A549 (cell line): ENCODE measurements at regions not wholly inside any gene's neighbourhood (a gene's known extent, or its start where the extent isn't known, plus 50 kb on each side); places are given as distances from the start of the nearest gene placed in this dataset.

Experiments
- ATAC-seq, 2 experiments: fragments of 200-7000 bp in 1 of 2; fragments of >200 bp in 1 of 2; cut with Nextera tagmentation in 1 of 2; cut with Tn5 transposase in 1 of 2; 3 replicates each; pipeline versions ENCODE4 v1.8.0 to v1.9.1; 2018 to 2020; ENCODE audit warnings: mild to moderate bottlenecking in 1 of 2, moderate library complexity in 1 of 2
- CTCF ChIA-PET: fragments of 300-600 bp; sonication (Branson Sonifier 250); formaldehyde crosslinking; extraction: SDS; loops from one replicate; lab custom pipeline; 2021; ENCODE audit warnings: antibody characterized with exemption, inconsistent platforms; lab: Yijun Ruan, JAX
- POLR2A ChIA-PET: fragments of 350-600 bp; formaldehyde crosslinking; extraction: SDS; loops from one replicate; lab custom pipeline; 2021; ENCODE audit warnings: antibody characterized with exemption, inconsistent platforms; lab: Yijun Ruan, JAX
- DNase-seq, 2 experiments: peaks; one replicate each; pipeline versions ENCODE4 v3.0.0 to v3.0.0-alpha.2; 2011 to 2016; ENCODE audit warnings: low read depth in 1 of 2, low spot score in 1 of 2
- FAIRE-seq: peaks from 2 replicates; lab custom pipeline; 2011; peaks lifted over from hg19 to GRCh38; lab: Jason Lieb, UNC
- H3K27ac ChIP-seq, 2 experiments: fragments of >200 bp; sonication (Bioruptor Twin); formaldehyde crosslinking; 3 replicates each; pipeline ENCODE4 v1.5.1; 2016 to 2017
- H3K4me1 ChIP-seq: fragments of >200 bp; sonication (Bioruptor Twin); formaldehyde crosslinking; 3 replicates; pipeline ENCODE4 v1.6.1; 2016
- H3K4me2 ChIP-seq: fragments of >200 bp; sonication (Bioruptor Twin); formaldehyde crosslinking; 3 replicates; pipeline ENCODE4 v1.6.1; 2016
- H3K4me3 ChIP-seq: fragments of >200 bp; sonication (Bioruptor Twin); formaldehyde crosslinking; 3 replicates; pipeline ENCODE4 v1.5.1; 2016
- H3K9me3 ChIP-seq: fragments of >200 bp; sonication (Bioruptor Twin); formaldehyde crosslinking; 3 replicates; pipeline ENCODE4 v1.6.1; 2016
- ATOH8 ChIP-seq: fragments of 250-450 bp; sonication (Bioruptor Pico); IDR thresholded peaks from 2 replicates; pipeline ENCODE4 v1.5.0; 2020; ENCODE audit warnings: low read depth, mild to moderate bottlenecking, moderate library complexity
- CBX8 ChIP-seq: fragments of 200-600 bp; sonication (generic); IDR thresholded peaks from 2 replicates; pipeline ENCODE4 v1.6.1; 2016
- CEBPB ChIP-seq, 2 experiments: fragments of >200 bp in 1 of 2; sonication (Bioruptor Twin) in 1 of 2; formaldehyde crosslinking in 1 of 2; IDR thresholded peaks; 2 replicates each; pipeline ENCODE4 v1.6.1; 2012 to 2016
- CTCF ChIP-seq: fragments of >200 bp; sonication (Bioruptor Twin); formaldehyde crosslinking; IDR thresholded peaks from 3 replicates; pipeline ENCODE4 v1.5.1; 2016
- ELK1 ChIP-seq: fragments of 150-350 bp; IDR thresholded peaks from 2 replicates; pipeline ENCODE4 v1.6.1; 2014; ENCODE audit warnings: low read depth, mild to moderate bottlenecking, low read length
- HDAC2 ChIP-seq: fragments of 200-600 bp; sonication (generic); IDR thresholded peaks from 2 replicates; pipeline ENCODE4 v1.6.1; 2016
- HEYL ChIP-seq: fragments of 250-450 bp; sonication (Bioruptor Pico); IDR thresholded peaks from 2 replicates; pipeline ENCODE4 v1.8.0; 2021; ENCODE audit warnings: mild to moderate bottlenecking, moderate library complexity
- HMGXB4 ChIP-seq: fragments of 250-450 bp; sonication (Bioruptor Pico); IDR thresholded peaks from 2 replicates; pipeline ENCODE4 v1.5.0; 2021; ENCODE audit warnings: mild to moderate bottlenecking, moderate library complexity, borderline replicate concordance
- HOXA7 ChIP-seq: fragments of 250-450 bp; sonication (Bioruptor Pico); IDR thresholded peaks from 2 replicates; pipeline ENCODE4 v1.5.0; 2020; ENCODE audit warnings: mild to moderate bottlenecking, moderate library complexity
- JUNB ChIP-seq: fragments of >200 bp; sonication (Bioruptor Twin); formaldehyde crosslinking; IDR thresholded peaks from 2 replicates; pipeline ENCODE4 v1.6.1; 2016
- NPAS2 ChIP-seq: fragments of 250-450 bp; sonication (Bioruptor Pico); IDR thresholded peaks from 2 replicates; pipeline ENCODE4 v1.8.0; 2022; ENCODE audit warnings: mild to moderate bottlenecking, moderate library complexity, borderline replicate concordance
- RARB ChIP-seq: fragments of 250-450 bp; sonication (Bioruptor Pico); IDR thresholded peaks from 2 replicates; pipeline ENCODE4 v1.8.0; 2021; ENCODE audit warnings: mild to moderate bottlenecking, moderate library complexity
- RCOR1 ChIP-seq: fragments of 150-350 bp; IDR thresholded peaks from 2 replicates; pipeline ENCODE4 v1.6.1; 2014; ENCODE audit warnings: antibody characterized with exemption, low read length, low read depth
- REST ChIP-seq: fragments of 200-600 bp; sonication (generic); IDR thresholded peaks from 2 replicates; pipeline ENCODE4 v1.6.1; 2016; ENCODE audit warnings: antibody characterized with exemption, mild to moderate bottlenecking, moderate library complexity
- RNF2 ChIP-seq: fragments of 200-600 bp; sonication (generic); IDR thresholded peaks from 2 replicates; pipeline ENCODE4 v1.6.1; 2016; ENCODE audit warnings: low read depth, mild to moderate bottlenecking, antibody characterized with exemption, moderate library complexity, borderline replicate concordance
- TFCP2L1 ChIP-seq: fragments of 250-450 bp; sonication (Bioruptor Pico); IDR thresholded peaks from 2 replicates; pipeline ENCODE4 v1.5.0; 2021; ENCODE audit warnings: mild to moderate bottlenecking
- TP53 ChIP-seq: fragments of 250-450 bp; sonication (Bioruptor Pico); IDR thresholded peaks from 2 replicates; pipeline ENCODE4 v1.5.0; 2021; ENCODE audit warnings: mild to moderate bottlenecking, moderate library complexity
- USF2 ChIP-seq: fragments of 450-650 bp; IDR thresholded peaks from 2 replicates; pipeline ENCODE4 v1.6.1; 2014; ENCODE audit warnings: antibody characterized with exemption
- ZC3H11A ChIP-seq: fragments of 450-650 bp; IDR thresholded peaks from 2 replicates; pipeline ENCODE4 v1.6.1; 2014; ENCODE audit warnings: antibody characterized with exemption, mild to moderate bottlenecking
- ZSCAN20 ChIP-seq: fragments of 250-450 bp; sonication (Bioruptor Pico); IDR thresholded peaks from 2 replicates; pipeline ENCODE4 v1.8.0; 2022; ENCODE audit warnings: mild to moderate bottlenecking, moderate library complexity
- WGBS: methylation state at CpG from one replicate; pipeline ENCODE4 v1.1.6; 2017; ENCODE audit errors: missing lambda C conversion rate; 5-methylcytosine and 5-hydroxymethylcytosine counted together

- TF ChIP-seq USF2: no peak
- no peak for TF ChIP-seq TFCP2L1 (CRISPR knock-in tag)
- no peak for TF ChIP-seq HMGXB4 (CRISPR knock-in tag)
- TF ChIP-seq REST: no peak
- no peak for TF ChIP-seq TP53
Measured at GRCh38 chr3:171956181-171956683, 83.1 kb upstream of the FNDC3B start (continued).

GRCh38 chr3:171956705-171957104 lies 82.7 kb upstream of the FNDC3B start:
- WGBS: 93% methylated on average over 2 of the region's 2 CpGs
- Histone ChIP-seq H3K4me2 (no peak overlapping the region), H3K4me1 (peaks cover 49% of the 10 kb centered on the region), H3K9me3 (no peaks in the 10 kb centered on the region), H3K4me3 (no peak overlapping the region), H3K27ac (peak overlapping the region in 1 of 2 experiments; percentile 63; a peak in 4 of 6 replicates)
- ChIA-PET CTCF (interaction anchor here (0.5 to 1.1 kb wide), 2 partner anchors 21 to 97 kb away, joined by 3 read pairs; no protein-coding TSS in a partner anchor), POLR2A (no interaction called here)
- FAIRE-seq (no peak), DNase-seq (no peak), ATAC-seq (no peak)
- TF ChIP-seq JUNB: no peak
- TF ChIP-seq ATOH8 (CRISPR knock-in tag): no peak
- TF ChIP-seq CEBPB (IDR thresholded peaks at IDR 0.05): no peak
- no peak for TF ChIP-seq HDAC2
- TF ChIP-seq RNF2: no peak
- no peak for TF ChIP-seq CTCF
- no peak for TF ChIP-seq ZC3H11A
- no peak for TF ChIP-seq ELK1
- TF ChIP-seq ZSCAN20: no peak
- no peak for TF ChIP-seq HOXA7
- no peak for TF ChIP-seq HEYL (CRISPR knock-in tag)
- TF ChIP-seq RCOR1: no peak
- no peak for TF ChIP-seq NPAS2 (CRISPR knock-in tag)
- TF ChIP-seq TP53: no peak
- TF ChIP-seq RARB (CRISPR knock-in tag): no peak
- TF ChIP-seq CBX8: no peak
